HG03460 (cell line): ENCODE measurements at regions not wholly inside any gene's neighbourhood (a gene's known extent, or its start where the extent isn't known, plus 50 kb on each side); places are given as distances from the start of the nearest gene placed in this dataset.
"Not testable (repeated sequence)": the region's sequence is repeated elsewhere in the genome, so short reads cannot be mapped to it uniquely, and the experiment has no call there.

ENCODE experiments used
- ATAC-seq: cut with Tn5 transposase; IDR thresholded peaks from one replicate; pipeline ENCODE4 v1.9.1; 2021; ENCODE audit not compliant: unreplicated experiment

GRCh38 chr10:4639960-4640359 lies 186.0 kb upstream of the AKR1E2 start:
- ATAC-seq = no peak

- no peak for ATAC-seq
Measured at GRCh38 chr10:4638099-4638498, 187.9 kb upstream of the AKR1E2 start.

GRCh38 chr10:4637657-4638056 lies 188.3 kb upstream of the AKR1E2 start:
- ATAC-seq = no peak

DNA sequence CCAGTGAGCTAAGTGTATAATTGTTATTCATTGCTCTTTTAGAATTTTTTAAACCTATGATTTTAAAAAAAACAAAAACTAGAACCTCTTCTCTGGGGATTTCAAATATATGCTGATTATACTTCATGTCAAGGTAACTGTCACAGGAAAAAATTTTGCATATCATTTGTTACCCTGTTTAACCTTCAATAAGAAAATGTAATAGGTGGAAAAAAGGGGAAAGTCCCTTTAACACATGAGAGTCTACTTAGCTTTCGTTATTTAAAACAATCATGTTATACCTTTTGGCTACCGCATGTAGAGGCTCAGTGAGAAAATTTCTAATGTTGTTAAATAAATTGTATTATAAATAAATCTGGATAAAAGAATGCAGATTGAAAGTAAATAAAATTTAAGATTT lies 190.1 kb upstream of the AKR1E2 start:
- ATAC-seq = no peak

- ATAC-seq = no peak
Measured at GRCh38 chr10:4635388-4635787, 190.6 kb upstream of the AKR1E2 start.

- ATAC-seq = no peak
Measured at GRCh38 chr10:4633776-4634175, 192.2 kb upstream of the AKR1E2 start.

DNA sequence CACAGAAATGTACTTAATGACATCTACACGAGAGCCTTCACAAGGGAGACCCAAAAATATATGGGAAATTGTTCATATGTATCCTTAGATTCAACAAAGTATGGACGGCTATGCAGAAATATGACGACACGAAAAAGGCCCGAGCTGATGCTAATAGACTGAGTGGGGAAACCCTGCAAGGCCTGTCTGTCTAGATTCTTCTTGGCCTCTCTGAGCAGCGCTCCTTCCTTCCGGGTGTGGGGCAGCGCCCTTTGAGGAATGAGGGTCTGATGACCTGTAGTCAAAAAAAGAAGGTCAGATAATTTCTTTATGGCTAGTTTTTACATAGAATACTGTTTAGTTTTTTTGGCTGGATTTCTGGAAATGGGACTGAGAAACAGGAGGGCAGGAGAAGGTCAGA lies 192.8 kb upstream of the AKR1E2 start:
- no peak for ATAC-seq

- no peak for ATAC-seq
Measured at GRCh38 chr10:4632757-4633156, 193.2 kb upstream of the AKR1E2 start.

GRCh38 chr10:4626919-4627318 lies 199.1 kb upstream of the AKR1E2 start:
- ATAC-seq = no peak

- no peak for ATAC-seq
Measured at GRCh38 chr10:4623757-4624420, 202.1 kb upstream of the AKR1E2 start.

DNA sequence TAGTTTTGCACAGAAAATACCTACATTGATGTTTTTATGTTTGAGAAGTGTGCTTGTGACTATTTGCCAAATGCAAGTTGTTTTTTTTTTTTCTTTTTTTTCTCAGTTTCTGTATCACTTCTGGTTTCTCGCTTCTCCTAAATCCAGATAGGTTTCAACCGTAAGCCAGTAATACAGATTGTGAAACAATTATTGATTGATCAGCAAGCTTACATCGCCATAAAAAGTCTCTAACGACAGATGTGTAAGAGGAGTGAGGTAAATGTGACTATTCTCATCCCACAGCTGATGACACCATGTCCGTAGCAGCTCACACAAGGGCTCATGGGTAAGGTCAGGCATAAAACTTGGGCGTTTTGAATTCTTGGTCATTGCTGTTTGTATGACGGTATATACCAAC lies 202.8 kb upstream of the AKR1E2 start:
- no peak for ATAC-seq

DNA sequence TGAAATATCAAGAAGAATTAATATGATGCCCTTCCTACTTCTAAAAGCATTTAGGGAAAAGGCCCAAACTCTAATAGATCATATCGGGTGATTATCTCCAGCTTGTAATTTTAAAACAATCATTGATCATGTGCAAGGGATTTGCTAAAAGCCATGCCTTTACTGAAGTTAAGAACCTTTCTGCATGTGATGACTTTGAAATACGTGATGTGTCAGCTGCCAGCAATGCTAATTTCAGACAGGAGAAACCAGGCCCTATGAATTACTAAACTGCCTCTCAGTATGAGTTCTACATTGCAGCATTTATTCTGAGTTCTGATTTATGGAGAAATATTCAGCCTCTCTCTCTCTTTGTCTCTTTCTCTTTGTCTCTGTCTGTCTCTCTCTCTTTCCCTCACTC lies 203.6 kb upstream of the AKR1E2 start:
- no peak for ATAC-seq

GRCh38 chr10:4617589-4617988 lies 208.4 kb upstream of the AKR1E2 start:
- ATAC-seq = no peak

DNA sequence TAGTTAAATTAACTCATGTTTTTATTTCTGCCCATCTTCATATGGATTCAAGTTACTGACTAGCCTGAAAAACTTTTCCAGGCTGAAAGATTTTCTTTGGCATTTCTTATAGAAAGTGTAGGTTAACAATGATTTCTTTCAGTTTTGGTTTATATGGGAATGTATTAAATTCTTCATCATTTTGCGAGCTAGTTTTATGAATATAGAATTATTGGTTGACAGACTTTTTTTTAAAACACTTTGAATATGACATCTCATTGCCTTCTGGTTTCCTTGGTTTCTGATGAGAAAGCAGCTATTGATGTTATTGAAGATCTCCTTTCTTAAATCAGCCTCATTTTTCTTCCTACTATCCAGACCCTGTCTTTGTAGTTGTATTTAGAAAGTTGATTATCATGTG lies 211.0 kb upstream of the AKR1E2 start:
- no peak for ATAC-seq

GRCh38 chr10:4609251-4609650 lies 216.8 kb upstream of the AKR1E2 start:
- no peak for ATAC-seq

DNA sequence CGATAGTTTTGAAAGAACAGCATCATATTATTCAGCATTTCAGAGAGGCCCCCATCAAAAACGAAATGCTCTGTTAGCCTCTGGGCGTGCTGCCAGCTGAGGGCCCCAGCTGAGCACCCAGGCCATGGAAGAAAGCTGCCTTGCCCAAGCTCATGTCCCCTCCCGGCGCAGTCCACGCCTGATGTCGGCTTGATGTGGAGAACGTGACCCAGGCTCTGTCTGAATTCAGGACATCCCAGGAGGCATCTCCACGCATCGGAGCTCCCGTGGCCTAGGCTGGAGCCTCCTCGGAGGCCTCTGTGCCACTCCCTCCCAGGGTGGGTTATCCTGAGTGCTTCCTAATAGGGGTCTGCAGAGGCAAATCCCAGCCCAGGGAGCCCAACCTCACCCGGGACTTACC lies 218.3 kb upstream of the AKR1E2 start:
- ATAC-seq = no peak

- ATAC-seq = no peak
Measured at GRCh38 chr10:4606856-4607636, 219.0 kb upstream of the AKR1E2 start.

DNA sequence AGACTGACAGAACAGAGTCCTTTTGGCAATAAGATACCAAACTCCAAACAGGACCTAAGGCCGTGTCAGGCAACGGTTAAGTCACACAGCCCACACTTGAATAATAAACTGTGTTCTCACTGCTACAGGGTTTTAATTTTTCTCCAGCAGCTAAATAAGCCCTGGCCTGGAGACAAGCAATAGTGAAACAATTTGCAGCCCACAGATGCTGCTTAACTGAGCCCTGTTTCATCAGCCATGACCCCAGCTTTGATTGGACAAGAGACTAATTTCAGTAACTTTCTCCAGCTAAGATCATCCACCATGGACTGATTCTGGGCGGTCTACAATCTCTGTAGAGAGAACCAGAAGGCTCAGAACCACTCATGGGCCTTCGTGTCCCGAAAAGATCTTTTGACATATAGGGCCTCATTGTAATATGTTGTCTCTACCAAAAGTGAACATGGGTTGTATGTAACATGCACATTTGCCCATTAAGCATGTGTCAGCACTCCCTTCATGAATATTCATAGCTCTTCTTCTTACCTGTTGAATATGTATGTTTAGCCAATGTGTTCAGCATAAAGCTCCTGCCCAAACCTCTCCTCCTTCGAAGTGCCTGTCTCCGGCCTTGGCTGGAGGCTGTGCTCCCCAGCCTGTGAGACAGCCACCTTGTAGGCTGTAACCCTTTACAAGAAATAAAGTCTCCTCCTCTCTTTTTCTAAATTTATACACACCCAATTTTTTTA lies 223.1 kb upstream of the AKR1E2 start:
- no peak for ATAC-seq

DNA sequence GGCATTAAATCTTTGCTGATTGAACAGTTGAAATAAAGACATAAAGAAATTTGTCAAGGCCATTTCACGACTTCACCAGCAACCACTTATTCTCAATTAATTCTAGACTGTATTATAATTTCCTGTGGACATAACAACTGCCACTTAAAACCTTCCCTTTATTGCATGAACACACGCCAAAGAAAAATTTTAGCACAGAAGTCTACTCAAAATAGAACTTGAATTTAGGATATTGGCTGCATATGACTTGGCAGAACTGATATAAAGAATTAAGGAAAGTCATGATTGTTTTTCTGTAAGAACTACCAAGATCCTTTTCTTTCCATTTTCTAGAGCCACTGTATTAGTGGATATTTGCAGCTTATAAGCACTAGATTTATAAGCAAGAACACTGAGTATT lies 226.5 kb upstream of the AKR1E2 start:
- no peak for ATAC-seq

- ATAC-seq = not testable (repeated sequence)
Measured at GRCh38 chr10:4597898-4598297, 228.1 kb upstream of the AKR1E2 start.

DNA sequence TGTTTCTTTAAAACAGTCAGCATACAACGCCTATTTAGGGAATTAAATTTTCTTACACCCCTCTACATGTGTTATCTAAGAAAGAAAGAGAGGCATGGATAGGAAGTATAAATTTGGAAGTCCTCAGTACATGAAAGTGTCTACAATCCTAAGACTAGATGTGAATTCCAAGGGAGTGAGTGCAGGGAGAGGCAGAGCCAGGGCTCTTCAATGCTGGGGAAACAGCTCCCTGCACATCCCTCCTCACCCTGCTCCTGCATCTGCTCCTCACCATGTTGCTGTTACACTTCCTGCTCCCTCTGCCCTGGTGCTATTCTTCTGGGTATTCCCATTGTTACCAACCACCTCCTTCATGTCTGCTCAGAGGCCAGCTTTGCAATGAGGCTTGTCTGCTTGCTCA lies 229.1 kb upstream of the AKR1E2 start:
- no peak for ATAC-seq

DNA sequence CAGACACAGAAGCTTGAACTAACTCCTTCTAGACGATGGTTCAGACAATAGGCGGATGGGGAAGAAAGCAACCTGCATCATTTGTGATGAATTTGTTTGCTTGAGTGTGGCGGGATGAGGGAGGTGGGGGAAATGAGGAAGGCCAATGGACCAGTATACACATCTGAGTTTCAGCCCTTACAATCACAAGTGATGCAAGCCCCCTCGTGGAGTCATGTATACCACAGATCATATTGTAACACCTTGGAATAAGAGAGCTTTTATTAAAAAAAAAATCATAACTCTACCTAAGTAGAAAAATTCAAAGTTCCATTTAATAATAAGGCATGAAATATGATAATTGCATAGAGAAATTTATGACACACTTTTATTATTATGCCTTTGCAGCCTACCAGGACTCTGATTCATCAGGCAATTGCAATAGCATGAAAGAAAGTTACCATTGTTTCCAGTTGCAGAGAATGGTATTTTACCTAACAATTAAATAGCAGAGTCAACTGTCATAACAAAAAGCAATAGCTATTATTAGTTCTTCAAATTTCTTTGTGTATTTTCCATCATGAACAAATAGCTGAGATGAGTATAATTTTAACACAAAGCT lies 230.2 kb upstream of the AKR1E2 start:
- no peak for ATAC-seq
